ENCODE measurements at regions not wholly inside any gene's neighbourhood (a gene's known extent, or its start where the extent isn't known, plus 50 kb on each side); places are given as distances from the start of the nearest gene placed in this dataset.
"Not testable (repeated sequence)": the region's sequence is repeated elsewhere in the genome, so short reads cannot be mapped to it uniquely, and the experiment has no call there.

GRCh38 chr15:38768970-38769369 is 204.4 kb upstream of the RASGRP1 start:
- H3K4me3 ChIP-seq (ENCODE audit: control insufficient read depth, low read depth, low read length), result no peak overlapping the region
- peak; percentile 55 for TF ChIP-seq CTCF (conservative IDR thresholded peaks at IDR 0.05; ENCODE audit: control insufficient read depth, insufficient read depth, low read depth, low read length)
- peak; percentile 52 for DNase-seq (ENCODE audit: low read depth)

GRCh38 chr15:38769492-38769891 is 204.9 kb upstream of the RASGRP1 start:
- DNase-seq (ENCODE audit: low read depth), result no peak
- TF ChIP-seq CTCF (conservative IDR thresholded peaks at IDR 0.05; ENCODE audit: control insufficient read depth, insufficient read depth, low read depth, low read length), result no peak
- H3K4me3 ChIP-seq (ENCODE audit: control insufficient read depth, low read depth, low read length), result no peak overlapping the region

- not testable (repeated sequence) for H3K4me3 ChIP-seq (ENCODE audit: control insufficient read depth, low read depth, low read length); DNase-seq (ENCODE audit: low read depth)
Observed at GRCh38 chr15:38774076-38774475, 209.5 kb upstream of the RASGRP1 start.

GRCh38 chr15:38781196-38781595 is 216.6 kb upstream of the RASGRP1 start:
- H3K4me3 ChIP-seq (ENCODE audit: control insufficient read depth, low read depth, low read length), result no peak overlapping the region
- TF ChIP-seq CTCF (conservative IDR thresholded peaks at IDR 0.05; ENCODE audit: control insufficient read depth, insufficient read depth, low read depth, low read length), result no peak
- peak; percentile 10 for DNase-seq (ENCODE audit: low read depth)

GRCh38 chr15:38782156-38782555 is 217.5 kb upstream of the RASGRP1 start:
- TF ChIP-seq CTCF (conservative IDR thresholded peaks at IDR 0.05; ENCODE audit: control insufficient read depth, insufficient read depth, low read depth, low read length), result no peak
- no peak overlapping the region for H3K4me3 ChIP-seq (ENCODE audit: control insufficient read depth, low read depth, low read length)
- no peak for DNase-seq (ENCODE audit: low read depth)

GRCh38 chr15:38788918-38789317 is 224.3 kb upstream of the RASGRP1 start:
- TF ChIP-seq CTCF (conservative IDR thresholded peaks at IDR 0.05; ENCODE audit: control insufficient read depth, insufficient read depth, low read depth, low read length), result no peak
- DNase-seq (ENCODE audit: low read depth), result no peak
- no peak overlapping the region for H3K4me3 ChIP-seq (ENCODE audit: control insufficient read depth, low read depth, low read length)

- no peak overlapping the region for H3K4me3 ChIP-seq (ENCODE audit: control insufficient read depth, low read depth, low read length)
- no peak for DNase-seq (ENCODE audit: low read depth)
- TF ChIP-seq CTCF (conservative IDR thresholded peaks at IDR 0.05; ENCODE audit: control insufficient read depth, insufficient read depth, low read depth, low read length), result no peak
Observed at GRCh38 chr15:38789566-38789965, 225.0 kb upstream of the RASGRP1 start.
